Astrocyte (in vitro differentiated cells and primary cell): ENCODE measurements at regions not wholly inside any gene's neighbourhood (a gene's known extent, or its start where the extent isn't known, plus 50 kb on each side); places are given as distances from the start of the nearest gene placed in this dataset.

ENCODE experiments used
- CTCF ChIP-seq: IDR thresholded peaks from 2 replicates; pipeline ENCODE4 v1.5.1; 2011; ENCODE audit warnings: low read depth, mild to moderate bottlenecking, inconsistent platforms, low read length, moderate library complexity; ENCODE audit not compliant: insufficient read depth
- EZH2 ChIP-seq: IDR thresholded peaks from 2 replicates; pipeline ENCODE4 v1.6.1; 2012; ENCODE audit warnings: mild to moderate bottlenecking, low read length, inconsistent platforms; ENCODE audit not compliant: insufficient read depth

- TF ChIP-seq EZH2 (no peak), CTCF (no peak)
These were observed 166.7 kb downstream of the SIPA1L2 start for GRCh38 chr1:232463225-232463624.
